Activated naive CD8-positive, alpha-beta T cell treated with anti-CD3 and anti-CD28 coated beads for 36 hours (primary cell): ENCODE measurements at regions not wholly inside any gene's neighbourhood (a gene's known extent, or its start where the extent isn't known, plus 50 kb on each side); places are given as distances from the start of the nearest gene placed in this dataset.
"Not testable (repeated sequence)": the region's sequence is repeated elsewhere in the genome, so short reads cannot be mapped to it uniquely, and the experiment has no call there.

Experiments used
- DNase-seq: peaks from one replicate; pipeline ENCODE4 v3.0.0; 2021
- H3K27ac Mint-ChIP-seq: one replicate; pipeline ENCODE4 v1.8.0; 2022; ENCODE audit warnings: mild to moderate bottlenecking, moderate library complexity, mixed read lengths
- H3K27me3 Mint-ChIP-seq: one replicate; pipeline ENCODE4 v1.8.0; 2022; ENCODE audit warnings: mild to moderate bottlenecking, mixed read lengths
- H3K36me3 Mint-ChIP-seq: one replicate; pipeline ENCODE4 v1.8.0; 2021; ENCODE audit warnings: mild to moderate bottlenecking, mixed read lengths
- H3K4me1 Mint-ChIP-seq: one replicate; pipeline ENCODE4 v1.8.0; 2021; ENCODE audit warnings: mixed read lengths
- H3K4me3 Mint-ChIP-seq: one replicate; pipeline ENCODE4 v1.8.0; 2022; ENCODE audit warnings: mild to moderate bottlenecking, moderate library complexity, mixed read lengths
- H3K9me3 Mint-ChIP-seq: one replicate; pipeline ENCODE4 v1.8.0; 2022; ENCODE audit warnings: mixed read lengths

- no peak overlapping the region for H3K27ac Mint-ChIP-seq
- no peaks in the 10 kb centered on the region for H3K36me3 Mint-ChIP-seq
- H3K4me3 Mint-ChIP-seq = no peak overlapping the region
- no peaks in the 10 kb centered on the region for H3K9me3 Mint-ChIP-seq
- peaks cover 7% of the 10 kb centered on the region for H3K27me3 Mint-ChIP-seq
- DNase-seq = no peak
- H3K4me1 Mint-ChIP-seq = no peaks in the 10 kb centered on the region
These were observed 84.6 kb upstream of the CASZ1 start for GRCh38 chr1:10881046-10881445.

- no peak overlapping the region for H3K4me3 Mint-ChIP-seq
- DNase-seq = no peak
- peaks cover 15% of the 10 kb centered on the region for H3K27me3 Mint-ChIP-seq
- no peaks in the 10 kb centered on the region for H3K36me3 Mint-ChIP-seq
- H3K4me1 Mint-ChIP-seq = no peaks in the 10 kb centered on the region
- no peaks in the 10 kb centered on the region for H3K9me3 Mint-ChIP-seq
- no peak overlapping the region for H3K27ac Mint-ChIP-seq
These were observed 85.6 kb upstream of the CASZ1 start for GRCh38 chr1:10882069-10882468.

GRCh38 chr1:10887032-10887431 is 90.6 kb upstream of the CASZ1 start:
- peaks cover 55% of the 10 kb centered on the region for H3K27me3 Mint-ChIP-seq

GRCh38 chr1:10888291-10888690 is 91.8 kb upstream of the CASZ1 start:
- peaks cover 9% of the 10 kb centered on the region for H3K4me1 Mint-ChIP-seq
- no peaks in the 10 kb centered on the region for H3K36me3 Mint-ChIP-seq
- H3K27ac Mint-ChIP-seq = no peak overlapping the region
- no peak for DNase-seq
- H3K9me3 Mint-ChIP-seq = no peaks in the 10 kb centered on the region
- H3K4me3 Mint-ChIP-seq = no peak overlapping the region
- H3K27me3 Mint-ChIP-seq = peaks cover 66% of the 10 kb centered on the region

More at GRCh38 chr1:10887032-10887431, 90.6 kb upstream of the CASZ1 start:
- H3K36me3 Mint-ChIP-seq, H3K9me3 Mint-ChIP-seq, H3K4me3 Mint-ChIP-seq, DNase-seq, H3K27ac Mint-ChIP-seq, H3K4me1 Mint-ChIP-seq: not testable (repeated sequence)

GRCh38 chr1:10888791-10889649 is 92.6 kb upstream of the CASZ1 start:
- Mint-ChIP-seq H3K36me3 (no peaks in the 10 kb centered on the region), H3K9me3 (no peaks in the 10 kb centered on the region), H3K4me1 (peaks cover 9% of the 10 kb centered on the region), H3K27me3 (peaks cover 66% of the 10 kb centered on the region), H3K27ac (peak overlapping the region; percentile 20), H3K4me3 (no peak overlapping the region)
- no peak for DNase-seq

GRCh38 chr1:10889650-10890353 is 93.4 kb upstream of the CASZ1 start:
- Mint-ChIP-seq H3K27ac (no peak overlapping the region), H3K27me3 (peaks cover 66% of the 10 kb centered on the region), H3K36me3 (no peaks in the 10 kb centered on the region), H3K4me3 (no peak overlapping the region), H3K4me1 (peaks cover 9% of the 10 kb centered on the region), H3K9me3 (no peaks in the 10 kb centered on the region)
- no peak for DNase-seq

- no peak overlapping the region for H3K4me3 Mint-ChIP-seq
- peaks cover 9% of the 10 kb centered on the region for H3K4me1 Mint-ChIP-seq
- H3K36me3 Mint-ChIP-seq = no peaks in the 10 kb centered on the region
- H3K9me3 Mint-ChIP-seq = no peaks in the 10 kb centered on the region
- peaks cover 62% of the 10 kb centered on the region for H3K27me3 Mint-ChIP-seq
- no peak for DNase-seq
- no peak overlapping the region for H3K27ac Mint-ChIP-seq
These were observed 94.1 kb upstream of the CASZ1 start for GRCh38 chr1:10890491-10891071.

DNA sequence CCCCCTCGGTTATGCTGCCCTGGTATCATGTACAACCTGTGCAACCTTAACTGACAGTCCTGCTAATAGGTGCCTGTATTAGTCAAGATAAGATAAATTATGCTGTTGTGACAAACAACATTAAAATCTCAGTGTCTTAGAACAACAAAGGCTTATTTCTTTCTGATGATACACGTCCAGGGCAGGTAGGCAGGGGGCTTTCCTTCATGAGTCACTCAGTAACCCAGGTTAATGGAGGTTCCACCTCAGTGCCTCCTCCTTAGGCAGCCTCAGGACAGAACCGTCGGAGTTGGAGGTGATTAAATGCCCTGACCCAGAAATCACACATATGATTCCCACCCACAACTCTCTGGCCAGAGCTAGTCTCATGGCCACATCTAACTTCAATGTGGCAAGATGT is 94.6 kb upstream of the CASZ1 start:
- H3K27ac Mint-ChIP-seq = no peak overlapping the region
- no peak for DNase-seq
- H3K4me3 Mint-ChIP-seq = no peak overlapping the region
- no peaks in the 10 kb centered on the region for H3K9me3 Mint-ChIP-seq
- no peaks in the 10 kb centered on the region for H3K36me3 Mint-ChIP-seq
- peaks cover 9% of the 10 kb centered on the region for H3K4me1 Mint-ChIP-seq
- H3K27me3 Mint-ChIP-seq = peaks cover 62% of the 10 kb centered on the region

DNA sequence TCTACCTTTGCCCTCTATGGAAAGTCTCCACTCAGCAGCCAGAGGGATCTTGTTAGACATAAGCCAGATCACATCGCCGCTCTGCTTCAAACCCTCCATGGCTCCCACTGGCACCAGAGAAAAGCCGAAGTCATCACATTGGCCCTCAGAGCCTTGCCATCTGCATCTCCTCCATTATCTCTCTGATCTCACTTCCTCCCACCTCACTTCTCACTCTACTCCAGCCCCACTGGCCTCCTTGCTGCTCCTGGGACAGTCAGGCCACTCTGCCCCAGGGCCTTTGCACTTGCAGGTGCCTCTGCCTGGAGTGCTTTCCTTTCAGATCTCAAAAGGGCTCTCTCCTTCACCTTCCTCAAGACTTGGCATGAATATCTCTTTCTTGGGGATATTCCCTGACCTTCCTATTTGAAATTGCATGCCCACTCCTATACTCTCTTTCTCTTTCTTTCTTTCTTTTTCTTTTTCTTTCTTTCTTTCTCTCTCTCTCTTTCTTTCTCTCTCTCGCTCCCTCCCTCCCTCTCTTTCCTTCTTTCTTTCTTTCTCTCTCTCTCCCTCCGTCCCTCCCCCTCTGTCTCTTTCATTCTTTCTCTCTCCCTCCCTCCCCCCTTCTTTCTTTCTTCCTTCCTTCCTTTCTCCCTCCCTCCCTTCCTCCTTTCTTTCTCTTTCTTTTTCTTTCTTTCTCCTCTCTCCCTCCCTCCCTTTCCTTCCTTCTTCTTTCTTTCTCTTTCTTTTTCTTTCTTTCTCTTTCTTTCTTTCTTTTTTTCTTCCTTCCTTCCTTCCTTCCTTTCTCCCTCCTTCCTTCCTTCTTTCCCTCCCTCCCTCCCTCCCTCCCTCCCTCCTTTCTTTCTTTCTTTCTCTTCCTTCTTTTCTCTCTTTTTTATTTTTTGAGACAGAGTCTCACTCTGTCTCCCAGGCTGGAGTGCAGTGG is 96.0 kb upstream of the CASZ1 start:
- DNase-seq = no peak
- H3K9me3 Mint-ChIP-seq = no peaks in the 10 kb centered on the region
- no peaks in the 10 kb centered on the region for H3K36me3 Mint-ChIP-seq
- H3K4me1 Mint-ChIP-seq = peaks cover 9% of the 10 kb centered on the region
- peaks cover 50% of the 10 kb centered on the region for H3K27me3 Mint-ChIP-seq
- H3K27ac Mint-ChIP-seq = no peak overlapping the region
- no peak overlapping the region for H3K4me3 Mint-ChIP-seq

- Mint-ChIP-seq H3K4me1 (peaks cover 7% of the 10 kb centered on the region), H3K36me3 (no peaks in the 10 kb centered on the region), H3K27ac (no peak overlapping the region), H3K4me3 (no peak overlapping the region), H3K9me3 (no peaks in the 10 kb centered on the region), H3K27me3 (peaks cover 23% of the 10 kb centered on the region)
- DNase-seq = no peak
These were observed 99.2 kb upstream of the CASZ1 start for GRCh38 chr1:10895621-10896020.

- Mint-ChIP-seq H3K36me3 (no peaks in the 10 kb centered on the region), H3K27ac (no peak overlapping the region), H3K4me1 (peaks cover 4% of the 10 kb centered on the region), H3K27me3 (peaks cover 13% of the 10 kb centered on the region), H3K4me3 (no peak overlapping the region), H3K9me3 (no peaks in the 10 kb centered on the region)
- DNase-seq = no peak
These were observed 100.2 kb upstream of the CASZ1 start for GRCh38 chr1:10896673-10897072.

DNA sequence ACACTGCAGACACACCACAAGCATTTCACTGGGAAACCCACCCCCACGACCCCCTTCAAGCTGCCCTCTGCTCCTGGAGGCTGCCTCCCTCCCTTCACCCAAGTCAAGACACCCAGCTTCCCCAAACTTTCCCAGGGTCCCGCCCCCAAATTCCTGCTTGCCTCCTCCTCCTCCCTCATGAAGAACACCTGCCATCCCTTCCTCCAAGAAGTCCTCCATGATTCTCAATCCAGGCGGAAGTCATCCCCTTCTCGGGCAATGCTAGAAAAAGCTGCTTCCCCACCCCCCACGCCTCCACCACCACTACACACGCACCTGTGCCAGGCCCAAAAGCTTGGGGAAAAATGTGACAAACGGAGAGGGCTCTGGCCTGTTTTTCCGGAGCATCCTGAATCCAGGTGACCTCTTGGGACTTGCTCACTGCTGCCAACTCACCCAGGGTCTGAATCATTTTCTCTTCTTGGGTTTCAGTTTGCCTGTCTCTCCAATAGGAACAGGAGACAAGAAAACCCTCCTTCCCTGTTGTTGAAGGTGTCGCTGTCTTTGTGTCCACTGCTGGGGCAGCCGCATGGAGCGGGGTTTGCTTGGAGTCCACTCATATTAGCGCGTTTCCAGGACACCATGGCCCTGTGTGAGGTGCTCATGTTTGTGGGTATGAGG is 101.0 kb upstream of the CASZ1 start:
- H3K9me3 Mint-ChIP-seq = no peaks in the 10 kb centered on the region
- no peaks in the 10 kb centered on the region for H3K36me3 Mint-ChIP-seq
- H3K27me3 Mint-ChIP-seq = peaks cover 7% of the 10 kb centered on the region
- H3K4me1 Mint-ChIP-seq = peaks cover 4% of the 10 kb centered on the region
- no peak overlapping the region for H3K4me3 Mint-ChIP-seq
- DNase-seq = no peak
- H3K27ac Mint-ChIP-seq = no peak overlapping the region

GRCh38 chr1:10897981-10898728 is 101.7 kb upstream of the CASZ1 start:
- no peaks in the 10 kb centered on the region for H3K27me3 Mint-ChIP-seq
- no peak overlapping the region for H3K27ac Mint-ChIP-seq
- DNase-seq = no peak
- H3K9me3 Mint-ChIP-seq = no peaks in the 10 kb centered on the region
- no peak overlapping the region for H3K4me3 Mint-ChIP-seq
- no peaks in the 10 kb centered on the region for H3K36me3 Mint-ChIP-seq
- H3K4me1 Mint-ChIP-seq = peaks cover 4% of the 10 kb centered on the region

DNA sequence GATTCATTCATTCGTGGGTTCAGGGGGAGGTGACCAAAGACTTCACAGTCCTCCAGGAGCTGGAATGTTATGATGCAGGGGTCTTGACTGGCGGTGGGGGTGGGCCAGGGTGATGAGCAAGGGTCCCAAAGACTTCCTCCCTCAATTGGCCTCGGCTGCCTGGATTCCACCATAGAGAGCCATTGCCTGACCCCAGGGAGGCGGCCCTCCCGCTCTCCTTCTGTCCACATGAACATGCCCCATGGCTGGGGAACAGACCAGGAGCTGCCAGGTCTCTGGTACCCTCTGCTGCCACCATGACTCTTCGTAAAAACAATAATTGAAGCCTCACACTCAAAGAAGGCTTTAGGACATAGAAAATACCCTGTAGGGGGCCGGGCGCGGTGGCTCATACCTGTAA is 102.5 kb upstream of the CASZ1 start:
- Mint-ChIP-seq H3K36me3 (no peaks in the 10 kb centered on the region), H3K9me3 (no peaks in the 10 kb centered on the region), H3K4me3 (no peak overlapping the region), H3K27me3 (no peaks in the 10 kb centered on the region), H3K27ac (no peak overlapping the region), H3K4me1 (peaks cover 9% of the 10 kb centered on the region)
- DNase-seq = no peak
